T follicular helper cell (primary cell): ENCODE measurements at regions not wholly inside any gene's neighbourhood (a gene's known extent, or its start where the extent isn't known, plus 50 kb on each side); places are given as distances from the start of the nearest gene placed in this dataset.

Experiments
- DNase-seq: peaks from one replicate; pipeline ENCODE4 v3.0.0-alpha.2; 2020; ENCODE audit warnings: low read depth

GRCh38 chr11:95515371-95515770, 274.2 kb downstream of the FAM76B start:
- no peak for DNase-seq

DNA sequence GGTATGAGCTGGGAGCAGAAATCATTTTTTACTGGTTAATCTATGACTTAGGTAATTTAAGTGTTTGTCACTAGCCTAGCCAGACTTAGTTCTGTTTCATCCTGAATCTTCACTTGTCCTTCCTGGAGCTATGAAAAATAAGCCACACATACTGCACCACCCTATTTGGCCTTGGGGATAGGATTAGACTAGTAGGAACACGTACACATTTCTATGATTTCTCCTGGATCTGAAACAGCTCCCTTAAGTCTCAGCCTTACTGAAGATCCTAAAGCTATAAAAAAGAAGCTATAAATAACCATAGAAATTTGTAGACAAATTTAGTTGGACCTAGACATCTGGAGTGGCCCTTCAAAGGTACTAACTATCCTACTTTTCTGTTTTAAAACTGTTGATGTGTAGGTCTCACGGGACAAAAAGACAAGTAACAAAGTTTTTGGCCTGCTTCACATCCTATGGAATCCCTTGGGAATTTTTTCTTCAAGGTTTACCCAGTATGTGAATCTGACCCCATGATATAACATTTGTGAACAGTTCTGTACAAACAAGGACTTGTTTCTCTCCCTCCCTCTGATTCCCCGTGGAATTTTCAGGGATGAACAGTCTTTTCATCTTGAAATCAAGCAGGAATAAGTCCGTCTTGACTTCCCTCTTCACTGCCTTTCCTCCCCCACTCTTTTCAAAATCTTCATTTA, 275.0 kb downstream of the FAM76B start:
- DNase-seq = no peak

DNA sequence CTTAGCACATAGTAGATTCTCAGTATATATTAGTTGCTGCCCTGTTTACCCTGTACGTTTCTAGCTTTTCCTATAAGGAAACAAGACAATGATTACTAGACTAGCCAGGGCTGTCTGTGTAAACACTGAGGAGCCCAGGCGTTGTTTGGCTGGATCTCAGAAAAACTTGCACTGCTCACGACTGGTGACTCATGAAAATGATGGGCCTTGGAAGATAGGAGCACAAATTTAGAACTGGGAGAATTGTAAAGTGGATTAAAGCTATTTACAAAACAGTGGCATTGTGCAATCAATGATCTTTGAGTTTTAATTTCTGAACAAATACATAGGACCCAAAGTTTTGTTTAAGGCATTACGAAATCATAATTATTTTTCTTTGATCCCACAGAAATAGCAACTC, 276.9 kb downstream of the FAM76B start:
- DNase-seq = no peak

DNA sequence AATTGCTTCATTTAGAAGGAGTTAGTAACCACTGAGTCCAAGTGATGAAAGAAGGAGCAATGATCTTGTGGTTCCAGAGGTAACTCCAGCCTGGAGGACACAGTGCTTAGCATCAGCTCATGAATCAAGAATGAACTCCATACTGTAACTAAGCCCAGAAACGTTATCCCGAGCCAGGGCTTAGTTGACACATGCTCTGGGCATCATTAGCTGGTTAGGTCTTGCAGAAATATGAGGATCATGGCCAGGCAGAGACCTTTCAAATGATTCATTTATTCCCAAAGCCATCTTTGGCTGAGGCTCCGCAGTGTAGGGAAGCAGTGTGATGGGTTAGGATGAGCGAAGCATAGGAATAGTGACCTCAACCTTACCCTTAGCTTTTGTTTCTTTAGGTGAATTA, 277.4 kb downstream of the FAM76B start:
- no peak for DNase-seq

GRCh38 chr11:95508219-95508890, 277.4 kb upstream of the SESN3 start:
- no peak for DNase-seq

DNA sequence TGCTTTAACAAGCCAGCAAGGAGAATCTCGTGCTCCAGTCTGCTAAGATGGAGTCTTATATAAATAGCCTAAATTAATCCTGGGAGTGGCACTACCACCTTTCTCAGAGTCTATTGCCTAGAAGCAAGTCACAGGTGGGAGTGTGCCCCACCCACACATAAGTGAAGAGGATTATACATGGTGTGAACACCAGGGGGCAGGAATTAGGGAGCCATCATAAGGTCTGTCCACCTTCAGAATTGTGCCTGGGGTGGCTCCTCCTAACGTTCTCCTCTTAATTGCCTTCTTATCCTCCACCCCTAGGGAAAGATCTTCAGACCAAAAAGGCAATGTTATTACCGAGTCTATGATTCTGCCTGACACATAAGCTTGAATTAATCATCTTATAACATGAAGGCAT, 276.8 kb upstream of the SESN3 start:
- DNase-seq = no peak

GRCh38 chr11:95506777-95507176, 275.8 kb upstream of the SESN3 start:
- DNase-seq = no peak

DNA sequence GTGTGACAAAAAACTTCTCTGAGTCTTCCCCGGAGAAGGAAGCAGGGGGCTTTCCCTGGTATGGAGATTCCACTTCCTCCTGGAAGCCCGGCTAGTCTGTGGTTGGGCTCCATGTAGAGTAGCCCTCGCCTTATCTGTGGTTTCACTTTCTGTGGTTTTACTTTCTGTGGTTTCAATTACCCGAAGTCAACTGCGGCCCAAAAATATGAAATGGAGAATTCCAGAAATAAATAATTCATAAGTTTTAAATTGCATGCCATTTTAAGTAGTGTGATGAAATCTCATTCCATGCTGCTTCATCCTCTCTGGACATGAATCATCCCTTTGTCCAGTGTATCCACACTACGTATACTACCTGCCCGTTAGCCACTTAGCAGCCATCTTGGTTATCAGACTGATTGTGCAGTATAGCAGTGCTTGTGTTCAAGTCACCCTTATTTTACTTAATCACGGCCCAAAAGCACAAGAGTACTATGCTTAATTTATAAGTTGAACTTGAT, 275.0 kb upstream of the SESN3 start:
- no peak for DNase-seq

GRCh38 chr11:95503047-95503446, 272.0 kb upstream of the SESN3 start:
- no peak for DNase-seq

DNA sequence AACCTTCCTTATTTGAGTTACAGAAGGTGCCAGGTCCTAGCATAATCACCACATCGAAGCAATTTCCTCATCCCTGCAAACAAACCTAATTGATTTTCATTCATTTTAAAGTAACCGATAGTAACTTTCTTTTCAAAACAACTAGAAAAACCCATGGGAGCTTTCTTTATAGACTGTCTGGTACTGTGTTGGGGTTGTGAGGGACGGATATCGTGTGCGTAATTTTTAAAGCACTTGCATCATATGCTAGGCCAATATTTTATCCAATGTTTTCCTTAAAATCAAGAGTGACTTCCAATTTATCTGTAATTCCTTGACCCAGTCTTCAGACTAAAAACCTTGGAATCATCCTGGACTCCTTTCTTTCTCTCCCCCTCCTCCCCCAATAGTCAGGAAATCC, 271.5 kb upstream of the SESN3 start:
- DNase-seq = no peak

DNA sequence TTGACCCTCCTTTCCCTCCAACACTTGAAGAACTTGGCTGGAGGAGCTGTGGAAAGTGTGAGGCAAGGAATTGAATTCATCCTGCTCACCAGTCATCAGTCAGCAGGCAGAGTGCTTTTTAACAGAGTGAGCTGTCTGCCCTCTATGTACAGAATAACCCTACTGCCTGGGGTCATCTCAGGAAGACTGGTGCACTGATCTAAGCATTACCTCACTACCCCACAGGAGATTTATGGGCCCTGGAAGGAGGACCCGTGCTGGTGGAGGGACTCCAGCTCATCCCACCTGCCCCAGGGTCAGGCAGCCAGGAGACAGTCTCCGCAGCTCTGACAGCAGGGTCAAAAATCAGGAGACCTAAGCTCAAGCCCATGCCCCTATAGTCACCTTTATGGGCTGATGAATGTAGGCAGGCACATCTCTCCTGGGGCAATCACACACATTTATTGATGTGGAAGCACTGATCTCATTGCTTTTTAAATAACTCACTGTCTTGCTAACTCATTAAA, 270.8 kb upstream of the SESN3 start:
- DNase-seq = no peak

GRCh38 chr11:95500466-95500865, 269.5 kb upstream of the SESN3 start:
- DNase-seq = no peak

GRCh38 chr11:95499516-95500135, 268.6 kb upstream of the SESN3 start:
- DNase-seq = no peak

GRCh38 chr11:95498722-95499425, 267.9 kb upstream of the SESN3 start:
- DNase-seq = no peak

- no peak for DNase-seq
These were observed 265.9 kb upstream of the SESN3 start for GRCh38 chr11:95496901-95497300.

GRCh38 chr11:95495706-95496105, 264.7 kb upstream of the SESN3 start:
- DNase-seq = no peak

DNA sequence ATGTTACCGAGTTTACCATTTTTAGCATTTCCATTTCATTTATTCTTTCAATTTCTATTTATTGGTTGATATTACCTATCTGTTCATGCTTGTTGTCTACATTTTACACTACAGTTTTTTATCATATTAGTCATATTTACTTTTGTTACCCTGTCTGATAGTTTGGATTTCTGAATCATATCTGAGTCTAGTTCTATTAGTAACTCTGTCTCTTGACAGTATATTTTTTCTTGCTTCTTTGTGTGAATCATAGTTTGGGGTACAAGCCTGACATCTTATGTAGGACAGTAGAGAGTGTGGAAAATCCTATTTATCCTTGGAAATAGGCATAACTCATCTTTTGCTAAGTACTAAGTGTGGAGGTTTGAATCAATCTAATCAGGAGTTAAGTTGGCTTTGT, 263.9 kb upstream of the SESN3 start:
- no peak for DNase-seq

DNA sequence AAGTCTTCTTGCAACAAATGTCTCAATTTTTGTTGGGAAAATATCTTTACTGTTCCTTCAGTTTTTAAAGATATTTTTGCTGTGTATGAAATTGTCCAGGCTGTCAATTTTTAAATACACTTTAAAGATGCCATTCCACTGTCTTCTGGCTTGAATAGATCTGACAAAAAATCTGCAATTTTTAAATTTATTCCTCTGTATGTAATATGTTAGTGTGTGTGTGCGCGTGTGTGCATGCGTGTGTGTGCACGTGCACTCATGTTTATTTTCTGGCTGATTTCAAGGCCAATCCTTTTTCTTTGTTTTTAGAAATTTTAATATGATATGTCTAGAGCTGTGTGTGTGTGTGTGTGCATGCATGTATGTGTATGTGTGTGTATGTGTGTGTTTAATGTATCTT, 263.2 kb upstream of the SESN3 start:
- no peak for DNase-seq

GRCh38 chr11:95490625-95491024, 259.6 kb upstream of the SESN3 start:
- DNase-seq = no peak

GRCh38 chr11:95487938-95488337, 256.9 kb upstream of the SESN3 start:
- no peak for DNase-seq

DNA sequence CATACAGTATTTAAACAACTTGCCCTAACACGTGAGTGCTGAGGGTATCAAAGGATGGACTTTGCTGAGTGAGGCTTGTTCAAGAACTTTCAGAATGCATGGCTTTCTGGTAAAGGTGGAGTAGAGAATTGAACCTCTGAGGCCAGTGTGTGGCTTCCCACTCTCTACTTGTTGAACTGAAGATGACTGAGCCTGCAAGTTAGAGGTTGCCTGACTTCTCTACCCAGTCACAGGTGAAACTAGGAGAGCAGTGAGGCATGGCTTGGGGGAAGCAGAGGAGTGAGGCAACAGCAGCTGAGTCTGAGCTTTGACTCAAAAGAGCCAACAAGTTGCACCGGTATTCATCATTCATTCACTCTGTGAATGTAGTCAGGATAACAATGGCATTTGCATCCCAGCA, 256.4 kb upstream of the SESN3 start:
- DNase-seq = no peak

DNA sequence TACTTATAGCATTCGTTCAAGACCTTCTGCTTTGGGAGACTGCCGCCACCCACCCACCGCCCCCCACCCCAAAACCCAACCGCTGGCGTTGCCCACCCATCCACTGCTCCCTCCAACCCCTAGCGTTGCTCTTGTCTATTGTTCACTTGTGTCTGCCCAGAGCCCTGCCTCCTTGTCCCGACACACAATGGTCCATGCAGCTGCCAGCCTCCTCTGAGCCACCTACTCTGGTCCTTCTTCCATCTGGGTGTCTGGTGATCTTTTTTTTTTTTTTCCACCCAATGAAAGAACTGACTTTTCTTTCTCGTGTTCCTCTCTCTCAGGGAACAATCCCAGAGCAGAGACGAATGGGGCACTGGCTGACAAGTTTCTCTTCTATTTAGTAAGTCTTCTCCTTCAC, 256.0 kb upstream of the SESN3 start:
- no peak for DNase-seq
